Caki2 (cell line): ENCODE measurements at regions not wholly inside any gene's neighbourhood (a gene's known extent, or its start where the extent isn't known, plus 50 kb on each side); places are given as distances from the start of the nearest gene placed in this dataset.

Experiments
- DNase-seq: peaks from one replicate; pipeline ENCODE4 v3.0.0-alpha.2; 2015; ENCODE audit warnings: low read depth
- in situ Hi-C: cut with HindIII; loops from 2 replicates; pipeline ENCODE4 v1.10.0; 2016; ENCODE audit warnings: low sequenced_read_pairs, low pct_unique_long_range_greater_than_20kb, mixed read lengths

- DNase-seq = no peak
- in situ Hi-C loops = no loop called here
Observed at GRCh38 chr7:84274029-84274638, 79.5 kb upstream of the SEMA3A start.

- in situ Hi-C loops = no loop called here
- no peak for DNase-seq
Observed at GRCh38 chr7:84271543-84271942, 77.0 kb upstream of the SEMA3A start.

- in situ Hi-C loops = no loop called here
- DNase-seq = no peak
Observed at GRCh38 chr7:84264396-84264795, 69.8 kb upstream of the SEMA3A start.

- DNase-seq = no peak
- in situ Hi-C loops = no loop called here
Observed at GRCh38 chr7:84263106-84263505, 68.5 kb upstream of the SEMA3A start.

GRCh38 chr7:84261509-84261908 lies 66.9 kb upstream of the SEMA3A start:
- in situ Hi-C loops = no loop called here
- DNase-seq = no peak

GRCh38 chr7:84258628-84259027 lies 64.0 kb upstream of the SEMA3A start:
- in situ Hi-C loops = no loop called here
- DNase-seq = no peak

- no peak for DNase-seq
- in situ Hi-C loops = no loop called here
Observed at GRCh38 chr7:84256571-84256971, 62.0 kb upstream of the SEMA3A start.

- peak; percentile 78 for DNase-seq
- in situ Hi-C loops = no loop called here
Observed at GRCh38 chr7:84251277-84251781, 56.7 kb upstream of the SEMA3A start.

- no peak for DNase-seq
- in situ Hi-C loops = no loop called here
Observed at GRCh38 chr7:84250452-84250851, 55.9 kb upstream of the SEMA3A start.

GRCh38 chr7:84249656-84250055 lies 55.1 kb upstream of the SEMA3A start:
- in situ Hi-C loops = no loop called here

GRCh38 chr7:84248843-84249242 lies 54.3 kb upstream of the SEMA3A start:
- in situ Hi-C loops = no loop called here
- DNase-seq = no peak

More at GRCh38 chr7:84249656-84250055, 55.1 kb upstream of the SEMA3A start:
- no peak for DNase-seq

- in situ Hi-C loops = no loop called here
- DNase-seq = no peak
Observed at GRCh38 chr7:84248267-84248666, 53.7 kb upstream of the SEMA3A start.

GRCh38 chr7:84247591-84247990 lies 53.0 kb upstream of the SEMA3A start:
- in situ Hi-C loops = no loop called here
- DNase-seq = peak; percentile 16

- in situ Hi-C loops = no loop called here
- no peak for DNase-seq
Observed at GRCh38 chr7:84245835-84246234, 51.2 kb upstream of the SEMA3A start.
